ENCODE measurements at regions not wholly inside any gene's neighbourhood (a gene's known extent, or its start where the extent isn't known, plus 50 kb on each side); places are given as distances from the start of the nearest gene placed in this dataset.
A peak's percentile ranks its signal among the peaks of the same experiment; 100 is the strongest.
"Not testable (repeated sequence)": the region's sequence is repeated elsewhere in the genome, so short reads cannot be mapped to it uniquely, and the experiment has no call there.

GRCh38 chr18:46196627-46197243 is 92.5 kb downstream of the HAUS1 start:
- H3K4me3 ChIP-seq (replicated peaks in 1 of 3) = no peak overlapping the region
- H3K9me3 ChIP-seq = no peaks in the 10 kb centered on the region
- 85 to 88% methylated on average over 4 of the region's 4 CpGs for WGBS, 2 donors
- intact Hi-C loops (cut with DNase I) = no loop called here
- no peaks in the 10 kb centered on the region for H3K27me3 ChIP-seq
- TF ChIP-seq POLR2A (IDR thresholded peaks at IDR 0.05) (no peak), CTCF (IDR thresholded peaks at IDR 0.05) (no peak)
- H3K4me1 ChIP-seq = peaks cover 4 to 11% of the 10 kb centered on the region in 2 donors
- H3K36me3 ChIP-seq = no peaks in the 10 kb centered on the region
- DNase-seq = no peak
- H3K27ac ChIP-seq = no peak overlapping the region

- intact Hi-C loops (cut with DNase I) = no loop called here
- no peaks in the 10 kb centered on the region for H3K9me3 ChIP-seq
- H3K4me1 ChIP-seq = peaks cover 11 to 15% of the 10 kb centered on the region in 2 donors
- WGBS, 2 donors = 80 to 86% methylated on average over 8 of the region's 8 CpGs
- no peak overlapping the region for H3K27ac ChIP-seq
- no peak overlapping the region for H3K4me3 ChIP-seq (replicated peaks in 1 of 3)
- no peaks in the 10 kb centered on the region for H3K36me3 ChIP-seq
- DNase-seq = no peak
- TF ChIP-seq POLR2A (IDR thresholded peaks at IDR 0.05) (no peak), CTCF (IDR thresholded peaks at IDR 0.05) (no peak)
- no peaks in the 10 kb centered on the region for H3K27me3 ChIP-seq
Observed at GRCh38 chr18:46199515-46200147, 95.4 kb downstream of the HAUS1 start.

GRCh38 chr18:46200178-46201055 is 96.2 kb downstream of the HAUS1 start:
- DNase-seq; H3K9me3 ChIP-seq; intact Hi-C loops (cut with DNase I); H3K27me3 ChIP-seq; H3K27ac ChIP-seq; H3K36me3 ChIP-seq; H3K4me3 ChIP-seq (replicated peaks in 1 of 3): not testable (repeated sequence)
- peaks cover 11 to 15% of the 10 kb centered on the region in 2 donors for H3K4me1 ChIP-seq
- 94 to 97% methylated on average over 11 of the region's 11 CpGs for WGBS, 2 donors

GRCh38 chr18:46204143-46204542 is 100.0 kb downstream of the HAUS1 start:
- H3K27ac ChIP-seq = peak overlapping the region in 2 of 3 donors; percentile 45 to 50
- H3K4me1 ChIP-seq = peaks cover 11 to 15% of the 10 kb centered on the region in 2 donors
- DNase-seq = no peak
- H3K4me3 ChIP-seq (replicated peaks in 1 of 3) = no peak overlapping the region
- no peaks in the 10 kb centered on the region for H3K9me3 ChIP-seq
- TF ChIP-seq CTCF (IDR thresholded peaks at IDR 0.05) = no peak
- TF ChIP-seq POLR2A (IDR thresholded peaks at IDR 0.05) = no peak
- no peaks in the 10 kb centered on the region for H3K27me3 ChIP-seq
- no peaks in the 10 kb centered on the region for H3K36me3 ChIP-seq
- intact Hi-C loops (cut with DNase I) = no loop called here

GRCh38 chr18:46207985-46208384 is 103.8 kb downstream of the HAUS1 start:
- 0 to 81% methylated on average over 1 of the region's 1 CpG for WGBS, 2 donors
- Histone ChIP-seq H3K36me3 (no peaks in the 10 kb centered on the region), H3K27ac (no peak overlapping the region), H3K27me3 (no peaks in the 10 kb centered on the region), H3K4me1 (peaks cover 10 to 11% of the 10 kb centered on the region in 2 donors), H3K4me3 (replicated peaks in 1 of 3) (no peak overlapping the region), H3K9me3 (no peaks in the 10 kb centered on the region)
- TF ChIP-seq CTCF (IDR thresholded peaks at IDR 0.05) (no peak), POLR2A (IDR thresholded peaks at IDR 0.05) (no peak)
- intact Hi-C loops (cut with DNase I) = no loop called here
- no peak for DNase-seq

Data from thyroid gland (tissue), 4 donors.